ENCODE measurements at regions not wholly inside any gene's neighbourhood (a gene's known extent, or its start where the extent isn't known, plus 50 kb on each side); places are given as distances from the start of the nearest gene placed in this dataset.

DNA sequence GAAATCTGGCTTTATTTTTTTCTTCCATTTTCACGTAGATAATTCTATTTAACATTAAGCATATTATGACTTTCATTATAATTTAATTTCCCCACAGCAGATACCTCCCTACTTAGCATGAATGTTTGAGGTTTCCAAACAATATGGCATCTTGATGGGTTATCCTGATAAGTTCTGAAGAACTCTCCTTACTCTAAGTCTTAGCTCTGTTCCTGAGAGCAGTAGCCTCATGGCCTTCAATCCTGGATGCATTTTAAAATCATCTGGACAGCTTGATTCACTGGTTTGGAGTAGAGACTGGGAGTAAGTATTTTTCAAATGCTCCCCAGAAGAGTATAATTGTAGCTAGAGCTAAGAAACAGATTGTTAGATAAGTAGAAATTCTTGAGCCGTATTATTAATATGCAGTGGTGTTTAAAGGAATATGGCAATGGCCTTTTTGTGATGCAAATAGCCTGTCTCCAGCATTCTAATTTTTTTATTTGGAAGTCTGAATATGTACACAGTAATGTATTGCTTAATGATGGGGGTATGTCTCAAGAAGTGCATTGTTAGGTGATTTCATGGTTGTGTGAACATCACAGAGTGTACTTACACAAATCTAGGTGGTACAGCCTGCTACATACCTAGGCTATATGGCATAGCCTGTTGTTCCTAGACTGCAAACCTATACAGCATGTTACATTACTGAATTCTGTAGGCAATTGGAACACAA lies 110.5 kb upstream of the EEF1E1 start:
- TF ChIP-seq CTCF (conservative IDR thresholded peaks at IDR 0.05 in 1 of 2, IDR thresholded peaks at IDR 0.05 in 1 of 2; ENCODE audit: extremely low read depth in 1 of 2, insufficient read depth in 1 of 2, low read depth in 1 of 2, low read length in 2 of 2) (no peak), EZH2 (IDR thresholded peaks at IDR 0.05; ENCODE audit: borderline replicate concordance, low read length) (no peak)
